Colonic mucosa (tissue), 4 donors: ENCODE measurements at regions not wholly inside any gene's neighbourhood (a gene's known extent, or its start where the extent isn't known, plus 50 kb on each side); places are given as distances from the start of the nearest gene placed in this dataset.

Experiments used
- DNase-seq: peaks from one replicate; pipeline ENCODE4 v3.0.0-alpha.2; 2020
- H3K27ac ChIP-seq: fragments of 200-600 bp; one replicate; pipeline ENCODE4 v1.8.0; 2021
- H3K27me3 ChIP-seq: fragments of 200-600 bp; one replicate; pipeline ENCODE4 v1.8.0; 2021
- H3K36me3 ChIP-seq: fragments of 200-600 bp; one replicate; pipeline ENCODE4 v1.8.0; 2021
- H3K4me1 ChIP-seq: fragments of 200-600 bp; one replicate; pipeline ENCODE4 v1.8.0; 2021; ENCODE audit warnings: mild to moderate bottlenecking
- H3K4me3 ChIP-seq: fragments of 200-600 bp; one replicate; pipeline ENCODE4 v1.8.0; 2021
- H3K9ac ChIP-seq, 2 donors: one replicate each; pipeline ENCODE4 v1.7.0; 2013; ENCODE audit warnings: control low read depth in 2 of 2, low read depth in 2 of 2, low read length in 2 of 2
- H3K9me3 ChIP-seq: fragments of 200-600 bp; one replicate; pipeline ENCODE4 v1.8.0; 2021
- intact Hi-C: fragments of 100-400 bp; cut with DNase I; formaldehyde crosslinking; loops from one replicate; pipeline ENCODE4 v1.14.1; 2022
- TF ChIP-seq, protein P1 (sequence below): fragments of 200-600 bp; IDR thresholded peaks from one replicate; pipeline ENCODE4 v1.8.0; 2022; ENCODE audit warnings: antibody characterized with exemption, mild to moderate bottlenecking
- donor health status: healthy.
- donor health status: DM: no; HTN: no; CAD: no.
- donor health status: DM: no; HTN: no; CAD: no.

GRCh38 chr4:157582141-157582540 lies 361.6 kb downstream of the GRIA2 start:
- no peaks in the 10 kb centered on the region for H3K36me3 ChIP-seq
- intact Hi-C loops: no loop called here
- no peak overlapping the region for H3K27ac ChIP-seq
- no peak overlapping the region for H3K9ac ChIP-seq
- no peaks in the 10 kb centered on the region for H3K4me1 ChIP-seq
- DNase-seq: no peak
- H3K4me3 ChIP-seq: no peak overlapping the region
- no peaks in the 10 kb centered on the region for H3K27me3 ChIP-seq
- no peaks in the 10 kb centered on the region for H3K9me3 ChIP-seq
- TF ChIP-seq, protein P1, sequence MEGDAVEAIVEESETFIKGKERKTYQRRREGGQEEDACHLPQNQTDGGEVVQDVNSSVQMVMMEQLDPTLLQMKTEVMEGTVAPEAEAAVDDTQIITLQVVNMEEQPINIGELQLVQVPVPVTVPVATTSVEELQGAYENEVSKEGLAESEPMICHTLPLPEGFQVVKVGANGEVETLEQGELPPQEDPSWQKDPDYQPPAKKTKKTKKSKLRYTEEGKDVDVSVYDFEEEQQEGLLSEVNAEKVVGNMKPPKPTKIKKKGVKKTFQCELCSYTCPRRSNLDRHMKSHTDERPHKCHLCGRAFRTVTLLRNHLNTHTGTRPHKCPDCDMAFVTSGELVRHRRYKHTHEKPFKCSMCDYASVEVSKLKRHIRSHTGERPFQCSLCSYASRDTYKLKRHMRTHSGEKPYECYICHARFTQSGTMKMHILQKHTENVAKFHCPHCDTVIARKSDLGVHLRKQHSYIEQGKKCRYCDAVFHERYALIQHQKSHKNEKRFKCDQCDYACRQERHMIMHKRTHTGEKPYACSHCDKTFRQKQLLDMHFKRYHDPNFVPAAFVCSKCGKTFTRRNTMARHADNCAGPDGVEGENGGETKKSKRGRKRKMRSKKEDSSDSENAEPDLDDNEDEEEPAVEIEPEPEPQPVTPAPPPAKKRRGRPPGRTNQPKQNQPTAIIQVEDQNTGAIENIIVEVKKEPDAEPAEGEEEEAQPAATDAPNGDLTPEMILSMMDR: no peak

- no peak for DNase-seq
- H3K27ac ChIP-seq: no peak overlapping the region
Measured at GRCh38 chr4:157576671-157577217, 356.2 kb downstream of the GRIA2 start.

GRCh38 chr4:157575339-157575738 lies 354.8 kb downstream of the GRIA2 start:
- Histone ChIP-seq H3K9me3 (no peaks in the 10 kb centered on the region), H3K4me1 (no peaks in the 10 kb centered on the region), H3K27me3 (no peaks in the 10 kb centered on the region), H3K27ac (no peak overlapping the region), H3K36me3 (no peaks in the 10 kb centered on the region), H3K9ac (no peak overlapping the region), H3K4me3 (no peak overlapping the region)
- intact Hi-C loops: no loop called here
- TF ChIP-seq, protein P1: no peak
- no peak for DNase-seq

More at GRCh38 chr4:157576671-157577217, 356.2 kb downstream of the GRIA2 start:
- H3K4me1 ChIP-seq: no peaks in the 10 kb centered on the region
- H3K4me3 ChIP-seq: no peak overlapping the region
- H3K27me3 ChIP-seq: no peaks in the 10 kb centered on the region
- TF ChIP-seq, protein P1: no peak
- no peaks in the 10 kb centered on the region for H3K36me3 ChIP-seq
- intact Hi-C loops: no loop called here
- no peaks in the 10 kb centered on the region for H3K9me3 ChIP-seq
- no peak overlapping the region for H3K9ac ChIP-seq

DNA sequence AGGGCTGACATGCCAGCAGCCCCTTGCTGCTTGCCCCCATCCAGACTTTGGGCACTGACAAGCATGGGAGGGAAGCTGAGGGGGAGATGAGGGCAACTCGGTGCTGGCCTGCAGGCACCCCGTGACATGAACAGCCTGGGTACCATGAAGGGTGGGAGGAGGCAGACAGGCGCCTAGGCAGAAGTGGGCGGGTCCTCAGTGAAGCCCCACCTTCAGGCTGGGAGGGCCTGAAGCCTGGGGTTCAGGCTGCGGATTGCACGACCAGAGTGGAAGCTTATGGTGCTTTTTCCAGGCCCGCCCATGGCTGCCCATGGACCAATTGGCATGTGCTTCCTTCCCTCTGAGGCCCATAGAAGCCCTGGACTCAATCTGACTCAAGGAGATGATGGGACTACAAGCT lies 354.1 kb downstream of the GRIA2 start:
- no peak for DNase-seq
- Histone ChIP-seq H3K4me1 (no peaks in the 10 kb centered on the region), H3K27me3 (no peaks in the 10 kb centered on the region), H3K9me3 (no peaks in the 10 kb centered on the region), H3K9ac (no peak overlapping the region), H3K27ac (no peak overlapping the region), H3K4me3 (no peak overlapping the region), H3K36me3 (no peaks in the 10 kb centered on the region)
- intact Hi-C loops: no loop called here
- TF ChIP-seq, protein P1: no peak

DNA sequence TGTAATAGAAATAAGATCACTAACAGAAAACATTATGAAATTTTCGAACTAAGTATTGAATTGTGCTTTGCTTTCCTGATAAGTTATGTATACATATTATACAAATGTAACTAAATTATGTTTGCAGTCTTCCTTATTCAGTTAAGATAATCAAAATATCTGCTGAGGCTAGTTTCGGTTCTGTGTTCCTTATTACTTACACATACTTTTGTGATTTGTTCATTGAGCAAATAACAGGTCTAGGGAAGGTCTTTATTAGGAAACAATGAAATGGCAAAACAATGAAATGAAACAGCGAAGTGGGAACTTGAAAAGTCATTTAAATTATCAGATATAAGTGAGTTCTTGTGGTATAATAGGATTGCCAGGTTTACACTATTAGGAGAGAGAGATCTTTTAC lies 352.4 kb downstream of the GRIA2 start:
- no peaks in the 10 kb centered on the region for H3K27me3 ChIP-seq
- no peak for DNase-seq
- no peaks in the 10 kb centered on the region for H3K36me3 ChIP-seq
- no peak overlapping the region for H3K9ac ChIP-seq
- no peaks in the 10 kb centered on the region for H3K9me3 ChIP-seq
- H3K4me1 ChIP-seq: no peaks in the 10 kb centered on the region
- H3K27ac ChIP-seq: no peak overlapping the region
- H3K4me3 ChIP-seq: no peak overlapping the region
- TF ChIP-seq, protein P1: no peak
- intact Hi-C loops: no loop called here
